Non-pigmented ciliary epithelial cell (primary cell): ENCODE measurements at regions not wholly inside any gene's neighbourhood (a gene's known extent, or its start where the extent isn't known, plus 50 kb on each side); places are given as distances from the start of the nearest gene placed in this dataset.

Source experiments
- DNase-seq: peaks from one replicate; pipeline ENCODE4 v3.0.0-alpha.2; 2010; ENCODE audit warnings: low read depth

GRCh38 chr2:64704161-64704560, 50.4 kb upstream of the SERTAD2 start:
- DNase-seq = no peak

- DNase-seq = no peak
Measured at GRCh38 chr2:64704996-64705395, 51.3 kb upstream of the SERTAD2 start.

- DNase-seq = no peak
Measured at GRCh38 chr2:64707276-64707675, 53.6 kb upstream of the SERTAD2 start.

- DNase-seq = no peak
Measured at GRCh38 chr2:64708829-64709228, 55.1 kb upstream of the SERTAD2 start.

- DNase-seq = no peak
Measured at GRCh38 chr2:64711252-64711800, 57.6 kb upstream of the SERTAD2 start.

GRCh38 chr2:64713686-64714085, 60.0 kb upstream of the SERTAD2 start:
- no peak for DNase-seq

GRCh38 chr2:64716569-64716968, 62.9 kb upstream of the SERTAD2 start:
- DNase-seq = no peak

GRCh38 chr2:64718250-64718885, 64.7 kb upstream of the SERTAD2 start:
- DNase-seq = no peak

- DNase-seq = no peak
Measured at GRCh38 chr2:64720535-64721319, 67.0 kb upstream of the SERTAD2 start.

GRCh38 chr2:64721320-64721623, 67.6 kb upstream of the SERTAD2 start:
- DNase-seq = no peak

- no peak for DNase-seq
Measured at GRCh38 chr2:64722291-64723044, 68.8 kb upstream of the SERTAD2 start.

- DNase-seq = no peak
Measured at GRCh38 chr2:64727013-64727767, 73.5 kb upstream of the SERTAD2 start.

- no peak for DNase-seq
Measured at GRCh38 chr2:64727843-64728463, 74.2 kb upstream of the SERTAD2 start.

- no peak for DNase-seq
Measured at GRCh38 chr2:64730551-64731262, 77.0 kb upstream of the SERTAD2 start.

GRCh38 chr2:64731263-64731643, 77.5 kb upstream of the SERTAD2 start:
- no peak for DNase-seq

GRCh38 chr2:64731746-64732145, 78.0 kb upstream of the SERTAD2 start:
- DNase-seq = no peak

- DNase-seq = no peak
Measured at GRCh38 chr2:64732146-64732545, 78.4 kb upstream of the SERTAD2 start.

GRCh38 chr2:64735504-64735903, 81.8 kb upstream of the SERTAD2 start:
- no peak for DNase-seq

- DNase-seq = peak; percentile 2
Measured at GRCh38 chr2:64737547-64737946, 83.8 kb upstream of the SERTAD2 start.

GRCh38 chr2:64738026-64738425, 84.3 kb upstream of the SERTAD2 start:
- DNase-seq = no peak

GRCh38 chr2:64742678-64743077, 89.0 kb upstream of the SERTAD2 start:
- DNase-seq = no peak
